MM.1S (cell line): ENCODE measurements at regions not wholly inside any gene's neighbourhood (a gene's known extent, or its start where the extent isn't known, plus 50 kb on each side); places are given as distances from the start of the nearest gene placed in this dataset.

Experiments used
- DNase-seq: peaks from one replicate; pipeline ENCODE4 v3.0.0-alpha.2; 2015
- H2AFZ ChIP-seq: fragments of 300-600 bp; sonication (generic); 2 replicates; pipeline ENCODE4 v1.6.0; 2016; ENCODE audit warnings: antibody characterized with exemption, low read length
- H3F3A ChIP-seq: fragments of 300-600 bp; sonication (generic); 2 replicates; pipeline ENCODE4 v1.6.1; 2016; ENCODE audit warnings: mild to moderate bottlenecking, antibody characterized with exemption, low read length, moderate library complexity, mixed read lengths; ENCODE audit not compliant: insufficient read depth
- H3K27ac ChIP-seq: fragments of 300-600 bp; sonication (generic); 2 replicates; pipeline ENCODE4 v1.5.1; 2016; ENCODE audit warnings: mild to moderate bottlenecking, low read length
- H3K27me3 ChIP-seq: fragments of 300-600 bp; sonication (generic); replicated peaks from 2 replicates; pipeline ENCODE4 v1.6.0; 2016; ENCODE audit warnings: low read length; ENCODE audit not compliant: insufficient read depth
- H3K36me3 ChIP-seq: fragments of 300-600 bp; sonication (generic); replicated peaks from 2 replicates; pipeline ENCODE4 v1.6.1; 2016; ENCODE audit warnings: mild to moderate bottlenecking, low read length, mixed read lengths; ENCODE audit not compliant: insufficient read depth
- H3K4me1 ChIP-seq: fragments of 300-600 bp; sonication (generic); 2 replicates; pipeline ENCODE4 v1.6.1; 2016; ENCODE audit warnings: low read length, mixed read lengths
- H3K4me2 ChIP-seq: fragments of 300-600 bp; sonication (generic); 2 replicates; pipeline ENCODE4 v1.6.0; 2016; ENCODE audit warnings: low read depth, low read length
- H3K4me3 ChIP-seq: fragments of 300-600 bp; sonication (generic); 2 replicates; pipeline ENCODE4 v1.5.1; 2016; ENCODE audit warnings: low read length, mixed read lengths
- H3K79me2 ChIP-seq: fragments of 300-600 bp; sonication (generic); 2 replicates; pipeline ENCODE4 v1.6.1; 2016; ENCODE audit warnings: mixed run types, low read length, mixed read lengths
- H3K9ac ChIP-seq: fragments of 300-600 bp; sonication (generic); 2 replicates; pipeline ENCODE4 v1.6.1; 2016; ENCODE audit warnings: low read length, mixed read lengths
- H3K9me2 ChIP-seq: fragments of 300-600 bp; sonication (generic); replicated peaks from 2 replicates; pipeline ENCODE4 v1.6.1; 2016; ENCODE audit warnings: mild to moderate bottlenecking, low read length, mixed read lengths; ENCODE audit not compliant: insufficient read depth
- H3K9me3 ChIP-seq: fragments of 300-600 bp; sonication (generic); replicated peaks from 2 replicates; pipeline ENCODE4 v1.6.1; 2016; ENCODE audit warnings: mild to moderate bottlenecking, low read length, mixed read lengths; ENCODE audit not compliant: insufficient read depth
- H4K20me1 ChIP-seq: fragments of 300-600 bp; sonication (generic); 2 replicates; pipeline ENCODE4 v1.6.1; 2016; ENCODE audit warnings: mild to moderate bottlenecking, low read length, moderate library complexity, mixed read lengths; ENCODE audit not compliant: insufficient read depth
- EZH2 ChIP-seq: fragments of 300-600 bp; sonication (generic); optimal IDR thresholded peaks from 2 replicates; pipeline ENCODE3; 2017; ENCODE audit warnings: low read depth, mild to moderate bottlenecking, antibody characterized with exemption, low read length, mixed read lengths
- EZH2phosphoT487 ChIP-seq: fragments of 300-600 bp; sonication (generic); IDR thresholded peaks from 2 replicates; pipeline ENCODE4 v1.6.1; 2018; ENCODE audit warnings: antibody characterized with exemption, low read length
- TF ChIP-seq, protein P1 (sequence below): fragments of 300-600 bp; sonication (generic); IDR thresholded peaks from 2 replicates; pipeline ENCODE4 v1.5.1; 2016; ENCODE audit warnings: antibody characterized with exemption, low read length, mixed read lengths

DNA sequence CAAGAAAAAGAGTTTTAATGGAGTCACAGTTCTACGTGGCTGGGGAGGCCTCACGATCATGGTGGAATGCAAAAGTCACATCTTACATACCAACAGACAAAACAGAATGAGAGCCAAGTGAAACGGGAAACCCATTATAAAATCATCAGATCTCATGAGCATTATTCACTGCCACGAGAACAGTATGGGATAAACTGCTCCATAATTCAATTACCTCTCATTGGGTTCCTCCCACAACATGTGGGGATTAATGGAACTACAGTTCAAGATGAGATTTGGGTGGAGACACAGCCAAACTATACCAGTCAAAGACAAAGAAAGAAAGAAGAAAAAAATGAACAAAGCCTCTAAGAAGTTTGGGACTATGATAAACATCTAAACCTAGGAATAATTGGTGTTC, 158.9 kb downstream of the GC start:
- Histone ChIP-seq H2AFZ (no peak overlapping the region), H3K36me3 (no peaks in the 10 kb centered on the region), H3K4me1 (no peaks in the 10 kb centered on the region), H4K20me1 (no peaks in the 10 kb centered on the region), H3K4me2 (no peak overlapping the region), H3K9ac (no peak overlapping the region), H3K27ac (no peak overlapping the region), H3K79me2 (no peaks in the 10 kb centered on the region), H3K4me3 (no peak overlapping the region), H3K27me3 (no peaks in the 10 kb centered on the region), H3K9me2 (no peaks in the 10 kb centered on the region), H3K9me3 (no peaks in the 10 kb centered on the region), H3F3A (no peaks in the 10 kb centered on the region)
- no peak for TF ChIP-seq EZH2
- TF ChIP-seq, protein P1, sequence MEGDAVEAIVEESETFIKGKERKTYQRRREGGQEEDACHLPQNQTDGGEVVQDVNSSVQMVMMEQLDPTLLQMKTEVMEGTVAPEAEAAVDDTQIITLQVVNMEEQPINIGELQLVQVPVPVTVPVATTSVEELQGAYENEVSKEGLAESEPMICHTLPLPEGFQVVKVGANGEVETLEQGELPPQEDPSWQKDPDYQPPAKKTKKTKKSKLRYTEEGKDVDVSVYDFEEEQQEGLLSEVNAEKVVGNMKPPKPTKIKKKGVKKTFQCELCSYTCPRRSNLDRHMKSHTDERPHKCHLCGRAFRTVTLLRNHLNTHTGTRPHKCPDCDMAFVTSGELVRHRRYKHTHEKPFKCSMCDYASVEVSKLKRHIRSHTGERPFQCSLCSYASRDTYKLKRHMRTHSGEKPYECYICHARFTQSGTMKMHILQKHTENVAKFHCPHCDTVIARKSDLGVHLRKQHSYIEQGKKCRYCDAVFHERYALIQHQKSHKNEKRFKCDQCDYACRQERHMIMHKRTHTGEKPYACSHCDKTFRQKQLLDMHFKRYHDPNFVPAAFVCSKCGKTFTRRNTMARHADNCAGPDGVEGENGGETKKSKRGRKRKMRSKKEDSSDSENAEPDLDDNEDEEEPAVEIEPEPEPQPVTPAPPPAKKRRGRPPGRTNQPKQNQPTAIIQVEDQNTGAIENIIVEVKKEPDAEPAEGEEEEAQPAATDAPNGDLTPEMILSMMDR: no peak
- TF ChIP-seq EZH2phosphoT487: no peak
- DNase-seq: no peak
